WTC11 (cell line): ENCODE measurements at regions not wholly inside any gene's neighbourhood (a gene's known extent, or its start where the extent isn't known, plus 50 kb on each side); places are given as distances from the start of the nearest gene placed in this dataset.

ENCODE experiments used
- ATAC-seq: fragments of 200-7000 bp; cut with Tn5 transposase; 2 replicates; pipeline ENCODE4 v1.10.0; 2021; ENCODE audit warnings: mild to moderate bottlenecking, moderate library complexity
- CTCF ChIA-PET: fragments of 300-600 bp; sonication (Branson Sonifier 250); formaldehyde crosslinking; loops from one replicate; lab custom pipeline; 2021; ENCODE audit warnings: antibody characterized with exemption; lab: Charles Lee
- POLR2A ChIA-PET: fragments of 350-600 bp; sonication (Branson Sonifier 250); formaldehyde crosslinking; loops from one replicate; lab custom pipeline; 2021; ENCODE audit warnings: antibody characterized with exemption; lab: Charles Lee
- DNase-seq: peaks from one replicate; pipeline ENCODE4 v3.0.0; 2021; ENCODE audit warnings: low spot score
- H3K27ac Mint-ChIP-seq: 2 replicates; pipeline ENCODE4 v1.8.0; 2021; ENCODE audit warnings: mixed read lengths
- H3K27me3 Mint-ChIP-seq: 2 replicates; pipeline ENCODE4 v1.8.0; 2021; ENCODE audit warnings: low read depth, mild to moderate bottlenecking, moderate library complexity, mixed read lengths
- H3K36me3 Mint-ChIP-seq: 2 replicates; pipeline ENCODE4 v1.8.0; 2021; ENCODE audit warnings: mixed read lengths
- H3K4me1 Mint-ChIP-seq: 2 replicates; pipeline ENCODE4 v1.8.0; 2022; ENCODE audit warnings: mixed read lengths
- H3K4me3 Mint-ChIP-seq: 2 replicates; pipeline ENCODE4 v1.8.0; 2021; ENCODE audit warnings: mild to moderate bottlenecking, moderate library complexity, mixed read lengths
- H3K9me3 Mint-ChIP-seq: 2 replicates; pipeline ENCODE4 v1.8.0; 2021; ENCODE audit warnings: mixed read lengths
- CDX4 ChIP-seq: fragments of 250-450 bp; sonication (Bioruptor Pico); IDR thresholded peaks from 2 replicates; pipeline ENCODE4 v1.9.0; 2021; ENCODE audit warnings: moderate library complexity, mild to moderate bottlenecking, inconsistent platforms, borderline replicate concordance
- CREM ChIP-seq: sonication (generic); formaldehyde crosslinking; IDR thresholded peaks from 2 replicates; pipeline ENCODE4 v1.8.1; 2022; ENCODE audit warnings: mild to moderate bottlenecking, missing genetic modification reagents, moderate library complexity
- E2F4 ChIP-seq: sonication (generic); formaldehyde crosslinking; IDR thresholded peaks from 2 replicates; pipeline ENCODE4 v1.8.1; 2022; ENCODE audit warnings: low read depth, mild to moderate bottlenecking, moderate library complexity, missing genetic modification reagents, borderline replicate concordance
- ELF4 ChIP-seq: sonication (generic); formaldehyde crosslinking; IDR thresholded peaks from 2 replicates; pipeline ENCODE4 v1.8.1; 2022; ENCODE audit warnings: low read depth, mild to moderate bottlenecking, moderate library complexity, missing genetic modification reagents
- FOXJ3 ChIP-seq: sonication (generic); formaldehyde crosslinking; IDR thresholded peaks from 2 replicates; pipeline ENCODE4 v1.9.0; 2021; ENCODE audit warnings: missing genetic modification reagents, mild to moderate bottlenecking, borderline replicate concordance
- FOXK1 ChIP-seq: sonication (generic); formaldehyde crosslinking; IDR thresholded peaks from 2 replicates; pipeline ENCODE4 v1.8.0; 2022; ENCODE audit warnings: mild to moderate bottlenecking, moderate library complexity, missing genetic modification reagents
- MXD4 ChIP-seq: fragments of 250-450 bp; sonication (Bioruptor Pico); IDR thresholded peaks from 2 replicates; pipeline ENCODE4 v1.8.0; 2021; ENCODE audit warnings: mild to moderate bottlenecking, moderate library complexity, borderline replicate concordance
- MYBL2 ChIP-seq: sonication (generic); formaldehyde crosslinking; IDR thresholded peaks from 2 replicates; pipeline ENCODE4 v1.8.1; 2023; ENCODE audit warnings: mild to moderate bottlenecking, moderate library complexity, missing genetic modification reagents
- NR3C1 ChIP-seq: sonication (generic); formaldehyde crosslinking; conservative IDR thresholded peaks from 2 replicates; pipeline ENCODE4 v1.8.1; 2023; ENCODE audit warnings: low read depth, mild to moderate bottlenecking, missing genetic modification reagents
- OVOL2 ChIP-seq: fragments of 250-450 bp; sonication (Bioruptor Pico); IDR thresholded peaks from 2 replicates; pipeline ENCODE4 v1.9.0; 2021; ENCODE audit warnings: mild to moderate bottlenecking, borderline replicate concordance
- USF1 ChIP-seq: sonication (generic); formaldehyde crosslinking; IDR thresholded peaks from 2 replicates; pipeline ENCODE4 v1.8.0; 2022; ENCODE audit warnings: mild to moderate bottlenecking, missing genetic modification reagents
- USF2 ChIP-seq: sonication (generic); formaldehyde crosslinking; IDR thresholded peaks from 2 replicates; pipeline ENCODE4 v1.8.1; 2023; ENCODE audit warnings: mild to moderate bottlenecking, missing genetic modification reagents, moderate library complexity
- ZNF121 ChIP-seq: sonication (generic); formaldehyde crosslinking; IDR thresholded peaks from 2 replicates; pipeline ENCODE4 v1.8.0; 2023; ENCODE audit warnings: missing genetic modification reagents
- ZNF416 ChIP-seq: fragments of 250-450 bp; sonication (Bioruptor Pico); IDR thresholded peaks from 2 replicates; pipeline ENCODE4 v1.9.0; 2021; ENCODE audit warnings: mild to moderate bottlenecking, inconsistent platforms
- TF ChIP-seq, protein P1 (sequence below): sonication (generic); formaldehyde crosslinking; IDR thresholded peaks from 2 replicates; pipeline ENCODE4 v1.8.1; 2023; ENCODE audit warnings: mild to moderate bottlenecking, moderate library complexity, missing genetic modification reagents
- TF ChIP-seq, protein P2 (sequence below): fragments of 250-450 bp; sonication (Bioruptor Pico); IDR thresholded peaks from 2 replicates; pipeline ENCODE4 v1.9.0; 2021; ENCODE audit warnings: mild to moderate bottlenecking
- TF ChIP-seq, protein P3 (sequence below): sonication (generic); formaldehyde crosslinking; IDR thresholded peaks from 2 replicates; pipeline ENCODE4 v1.8.1; 2023; ENCODE audit warnings: mild to moderate bottlenecking, missing genetic modification reagents, moderate library complexity
- TF ChIP-seq, protein P4 (sequence below): sonication (generic); formaldehyde crosslinking; IDR thresholded peaks from 2 replicates; pipeline ENCODE4 v1.8.0; 2022; ENCODE audit warnings: mild to moderate bottlenecking, missing genetic modification reagents
- TF ChIP-seq, protein P5 (sequence below): sonication (generic); formaldehyde crosslinking; IDR thresholded peaks from 2 replicates; pipeline ENCODE4 v1.8.1; 2023; ENCODE audit warnings: mild to moderate bottlenecking, missing genetic modification reagents, borderline replicate concordance

DNA sequence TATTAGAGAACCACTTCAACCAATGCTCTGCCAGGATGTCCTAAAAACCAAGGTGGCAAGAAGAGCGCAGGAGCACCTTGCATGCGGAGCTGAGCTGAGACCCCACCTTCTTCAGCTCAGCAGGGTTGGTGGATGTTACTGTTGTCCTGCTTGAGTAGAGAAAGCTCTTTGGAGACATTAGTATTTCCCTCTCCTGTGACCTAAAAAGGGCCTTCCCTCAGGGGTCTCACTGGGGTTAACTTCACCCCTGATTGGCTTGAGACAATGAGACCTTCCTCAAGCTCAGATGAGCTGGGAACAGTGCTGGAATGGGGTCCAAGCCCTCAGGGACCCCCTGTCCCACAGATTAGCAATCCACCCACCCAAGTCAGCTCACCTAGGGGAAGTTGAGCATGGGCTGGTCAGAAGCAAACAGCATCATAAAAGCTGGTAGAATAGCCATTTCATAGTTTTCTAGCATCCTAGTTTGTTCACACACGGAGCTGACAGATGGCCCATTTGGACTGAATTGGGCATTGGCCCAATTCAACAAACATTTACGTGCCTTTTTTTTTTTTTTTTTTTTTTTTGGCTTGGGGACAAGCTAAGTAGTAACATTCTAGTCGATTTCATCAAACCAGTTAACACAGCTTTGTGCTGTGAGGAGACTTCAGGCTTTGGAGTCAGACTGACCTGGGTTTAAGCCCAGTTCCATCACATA, 100.6 kb upstream of the HABP2 start:
- peaks cover 2% of the 10 kb centered on the region for H3K27me3 Mint-ChIP-seq
- ATAC-seq (no peak), DNase-seq (no peak)
- TF ChIP-seq FOXJ3 (no peak), CDX4 (no peak), FOXK1 (no peak), NR3C1 (CRISPR knock-in tag) (no peak), ZNF416 (CRISPR knock-in tag) (no peak), OVOL2 (no peak), USF2 (CRISPR knock-in tag) (no peak), MXD4 (CRISPR knock-in tag) (no peak), USF1 (CRISPR knock-in tag) (no peak), CREM (CRISPR knock-in tag) (no peak), MYBL2 (CRISPR knock-in tag) (no peak), ELF4 (no peak), ZNF121 (CRISPR knock-in tag) (no peak), E2F4 (CRISPR knock-in tag) (no peak)
- TF ChIP-seq, protein P1, sequence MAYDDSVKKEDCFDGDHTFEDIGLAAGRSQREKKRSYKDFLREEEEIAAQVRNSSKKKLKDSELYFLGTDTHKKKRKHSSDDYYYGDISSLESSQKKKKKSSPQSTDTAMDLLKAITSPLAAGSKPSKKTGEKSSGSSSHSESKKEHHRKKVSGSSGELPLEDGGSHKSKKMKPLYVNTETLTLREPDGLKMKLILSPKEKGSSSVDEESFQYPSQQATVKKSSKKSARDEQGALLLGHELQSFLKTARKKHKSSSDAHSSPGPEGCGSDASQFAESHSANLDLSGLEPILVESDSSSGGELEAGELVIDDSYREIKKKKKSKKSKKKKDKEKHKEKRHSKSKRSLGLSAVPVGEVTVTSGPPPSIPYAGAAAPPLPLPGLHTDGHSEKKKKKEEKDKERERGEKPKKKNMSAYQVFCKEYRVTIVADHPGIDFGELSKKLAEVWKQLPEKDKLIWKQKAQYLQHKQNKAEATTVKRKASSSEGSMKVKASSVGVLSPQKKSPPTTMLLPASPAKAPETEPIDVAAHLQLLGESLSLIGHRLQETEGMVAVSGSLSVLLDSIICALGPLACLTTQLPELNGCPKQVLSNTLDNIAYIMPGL (CRISPR knock-in tag): no peak
- TF ChIP-seq, protein P2, sequence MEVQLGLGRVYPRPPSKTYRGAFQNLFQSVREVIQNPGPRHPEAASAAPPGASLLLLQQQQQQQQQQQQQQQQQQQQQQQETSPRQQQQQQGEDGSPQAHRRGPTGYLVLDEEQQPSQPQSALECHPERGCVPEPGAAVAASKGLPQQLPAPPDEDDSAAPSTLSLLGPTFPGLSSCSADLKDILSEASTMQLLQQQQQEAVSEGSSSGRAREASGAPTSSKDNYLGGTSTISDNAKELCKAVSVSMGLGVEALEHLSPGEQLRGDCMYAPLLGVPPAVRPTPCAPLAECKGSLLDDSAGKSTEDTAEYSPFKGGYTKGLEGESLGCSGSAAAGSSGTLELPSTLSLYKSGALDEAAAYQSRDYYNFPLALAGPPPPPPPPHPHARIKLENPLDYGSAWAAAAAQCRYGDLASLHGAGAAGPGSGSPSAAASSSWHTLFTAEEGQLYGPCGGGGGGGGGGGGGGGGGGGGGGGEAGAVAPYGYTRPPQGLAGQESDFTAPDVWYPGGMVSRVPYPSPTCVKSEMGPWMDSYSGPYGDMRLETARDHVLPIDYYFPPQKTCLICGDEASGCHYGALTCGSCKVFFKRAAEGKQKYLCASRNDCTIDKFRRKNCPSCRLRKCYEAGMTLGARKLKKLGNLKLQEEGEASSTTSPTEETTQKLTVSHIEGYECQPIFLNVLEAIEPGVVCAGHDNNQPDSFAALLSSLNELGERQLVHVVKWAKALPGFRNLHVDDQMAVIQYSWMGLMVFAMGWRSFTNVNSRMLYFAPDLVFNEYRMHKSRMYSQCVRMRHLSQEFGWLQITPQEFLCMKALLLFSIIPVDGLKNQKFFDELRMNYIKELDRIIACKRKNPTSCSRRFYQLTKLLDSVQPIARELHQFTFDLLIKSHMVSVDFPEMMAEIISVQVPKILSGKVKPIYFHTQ (CRISPR knock-in tag): no peak
- TF ChIP-seq, protein P3, sequence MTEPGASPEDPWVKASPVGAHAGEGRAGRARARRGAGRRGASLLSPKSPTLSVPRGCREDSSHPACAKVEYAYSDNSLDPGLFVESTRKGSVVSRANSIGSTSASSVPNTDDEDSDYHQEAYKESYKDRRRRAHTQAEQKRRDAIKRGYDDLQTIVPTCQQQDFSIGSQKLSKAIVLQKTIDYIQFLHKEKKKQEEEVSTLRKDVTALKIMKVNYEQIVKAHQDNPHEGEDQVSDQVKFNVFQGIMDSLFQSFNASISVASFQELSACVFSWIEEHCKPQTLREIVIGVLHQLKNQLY (CRISPR knock-in tag): no peak
- TF ChIP-seq, protein P4, sequence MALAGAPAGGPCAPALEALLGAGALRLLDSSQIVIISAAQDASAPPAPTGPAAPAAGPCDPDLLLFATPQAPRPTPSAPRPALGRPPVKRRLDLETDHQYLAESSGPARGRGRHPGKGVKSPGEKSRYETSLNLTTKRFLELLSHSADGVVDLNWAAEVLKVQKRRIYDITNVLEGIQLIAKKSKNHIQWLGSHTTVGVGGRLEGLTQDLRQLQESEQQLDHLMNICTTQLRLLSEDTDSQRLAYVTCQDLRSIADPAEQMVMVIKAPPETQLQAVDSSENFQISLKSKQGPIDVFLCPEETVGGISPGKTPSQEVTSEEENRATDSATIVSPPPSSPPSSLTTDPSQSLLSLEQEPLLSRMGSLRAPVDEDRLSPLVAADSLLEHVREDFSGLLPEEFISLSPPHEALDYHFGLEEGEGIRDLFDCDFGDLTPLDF (CRISPR knock-in tag): no peak
- TF ChIP-seq, protein P5, sequence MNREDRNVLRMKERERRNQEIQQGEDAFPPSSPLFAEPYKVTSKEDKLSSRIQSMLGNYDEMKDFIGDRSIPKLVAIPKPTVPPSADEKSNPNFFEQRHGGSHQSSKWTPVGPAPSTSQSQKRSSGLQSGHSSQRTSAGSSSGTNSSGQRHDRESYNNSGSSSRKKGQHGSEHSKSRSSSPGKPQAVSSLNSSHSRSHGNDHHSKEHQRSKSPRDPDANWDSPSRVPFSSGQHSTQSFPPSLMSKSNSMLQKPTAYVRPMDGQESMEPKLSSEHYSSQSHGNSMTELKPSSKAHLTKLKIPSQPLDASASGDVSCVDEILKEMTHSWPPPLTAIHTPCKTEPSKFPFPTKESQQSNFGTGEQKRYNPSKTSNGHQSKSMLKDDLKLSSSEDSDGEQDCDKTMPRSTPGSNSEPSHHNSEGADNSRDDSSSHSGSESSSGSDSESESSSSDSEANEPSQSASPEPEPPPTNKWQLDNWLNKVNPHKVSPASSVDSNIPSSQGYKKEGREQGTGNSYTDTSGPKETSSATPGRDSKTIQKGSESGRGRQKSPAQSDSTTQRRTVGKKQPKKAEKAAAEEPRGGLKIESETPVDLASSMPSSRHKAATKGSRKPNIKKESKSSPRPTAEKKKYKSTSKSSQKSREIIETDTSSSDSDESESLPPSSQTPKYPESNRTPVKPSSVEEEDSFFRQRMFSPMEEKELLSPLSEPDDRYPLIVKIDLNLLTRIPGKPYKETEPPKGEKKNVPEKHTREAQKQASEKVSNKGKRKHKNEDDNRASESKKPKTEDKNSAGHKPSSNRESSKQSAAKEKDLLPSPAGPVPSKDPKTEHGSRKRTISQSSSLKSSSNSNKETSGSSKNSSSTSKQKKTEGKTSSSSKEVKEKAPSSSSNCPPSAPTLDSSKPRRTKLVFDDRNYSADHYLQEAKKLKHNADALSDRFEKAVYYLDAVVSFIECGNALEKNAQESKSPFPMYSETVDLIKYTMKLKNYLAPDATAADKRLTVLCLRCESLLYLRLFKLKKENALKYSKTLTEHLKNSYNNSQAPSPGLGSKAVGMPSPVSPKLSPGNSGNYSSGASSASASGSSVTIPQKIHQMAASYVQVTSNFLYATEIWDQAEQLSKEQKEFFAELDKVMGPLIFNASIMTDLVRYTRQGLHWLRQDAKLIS: no peak
- no peak overlapping the region for H3K4me3 Mint-ChIP-seq
- peaks cover 5% of the 10 kb centered on the region; the same call in 1 of the 2 replicates for H3K4me1 Mint-ChIP-seq
- H3K27ac Mint-ChIP-seq: no peak overlapping the region
- ChIA-PET CTCF (no interaction called here), POLR2A (no interaction called here)
- no peaks in the 10 kb centered on the region for H3K36me3 Mint-ChIP-seq
- peaks cover 1% of the 10 kb centered on the region; the same call in 1 of the 2 replicates for H3K9me3 Mint-ChIP-seq
